WTC11 (cell line): ENCODE measurements at regions not wholly inside any gene's neighbourhood (a gene's known extent, or its start where the extent isn't known, plus 50 kb on each side); places are given as distances from the start of the nearest gene placed in this dataset.

Source experiments
- CTCF ChIP-seq: fragments of 200-600 bp; IDR thresholded peaks from 2 replicates; pipeline ENCODE4 v1.8.0; 2022; ENCODE audit warnings: antibody characterized with exemption
- E2F1 ChIP-seq: sonication (generic); formaldehyde crosslinking; IDR thresholded peaks from 2 replicates; pipeline ENCODE4 v1.8.0; 2022; ENCODE audit warnings: mild to moderate bottlenecking, missing genetic modification reagents
- ELF4 ChIP-seq: sonication (generic); formaldehyde crosslinking; IDR thresholded peaks from 2 replicates; pipeline ENCODE4 v1.8.1; 2022; ENCODE audit warnings: low read depth, mild to moderate bottlenecking, moderate library complexity, missing genetic modification reagents
- FOXP4 ChIP-seq: sonication (generic); formaldehyde crosslinking; IDR thresholded peaks from 2 replicates; pipeline ENCODE4 v1.8.0; 2022; ENCODE audit warnings: mild to moderate bottlenecking, missing genetic modification reagents
- IRF1 ChIP-seq: sonication (generic); formaldehyde crosslinking; IDR thresholded peaks from 2 replicates; pipeline ENCODE4 v1.8.0; 2023; ENCODE audit warnings: missing genetic modification reagents
- MAX ChIP-seq: sonication (generic); formaldehyde crosslinking; IDR thresholded peaks from 2 replicates; pipeline ENCODE4 v1.8.0; 2022; ENCODE audit warnings: mild to moderate bottlenecking, missing genetic modification reagents
- NFYB ChIP-seq: sonication (generic); formaldehyde crosslinking; conservative IDR thresholded peaks from 2 replicates; pipeline ENCODE4 v1.8.0; 2022; ENCODE audit warnings: low read depth, missing genetic modification reagents
- NR2C2 ChIP-seq: sonication (generic); formaldehyde crosslinking; IDR thresholded peaks from 2 replicates; pipeline ENCODE4 v1.8.0; 2022; ENCODE audit warnings: mild to moderate bottlenecking, missing genetic modification reagents
- SMAD4 ChIP-seq: sonication (generic); formaldehyde crosslinking; IDR thresholded peaks from 2 replicates; pipeline ENCODE4 v1.8.0; 2022; ENCODE audit warnings: mild to moderate bottlenecking, missing genetic modification reagents
- SP1 ChIP-seq: sonication (generic); formaldehyde crosslinking; conservative IDR thresholded peaks from 2 replicates; pipeline ENCODE4 v1.8.1; 2022; ENCODE audit warnings: missing genetic modification reagents
- ZNF317 ChIP-seq: sonication (generic); formaldehyde crosslinking; IDR thresholded peaks from 2 replicates; pipeline ENCODE4 v1.8.1; 2023; ENCODE audit warnings: low read depth, mild to moderate bottlenecking, moderate library complexity, missing genetic modification reagents, borderline replicate concordance

GRCh38 chr7:108869070-108869469 lies 299.4 kb downstream of the DNAJB9 start:
- no peak for TF ChIP-seq CTCF
- TF ChIP-seq SMAD4 (CRISPR knock-in tag): no peak
- TF ChIP-seq SP1 (CRISPR knock-in tag): no peak
- TF ChIP-seq ZNF317 (CRISPR knock-in tag): no peak
- TF ChIP-seq NFYB: no peak
- no peak for TF ChIP-seq E2F1
- no peak for TF ChIP-seq ELF4 (CRISPR knock-in tag)
- TF ChIP-seq NR2C2 (CRISPR knock-in tag): no peak
- TF ChIP-seq MAX (CRISPR knock-in tag): no peak
- TF ChIP-seq IRF1 (CRISPR knock-in tag): no peak
- no peak for TF ChIP-seq FOXP4 (CRISPR knock-in tag)
